NT2/D1 (cell line): ENCODE measurements at regions not wholly inside any gene's neighbourhood (a gene's known extent, or its start where the extent isn't known, plus 50 kb on each side); places are given as distances from the start of the nearest gene placed in this dataset.

ENCODE experiments used
- SUZ12 ChIP-seq: IDR thresholded peaks from 2 replicates; pipeline ENCODE4 v1.6.1; 2011; ENCODE audit not compliant: insufficient read length, insufficient read depth; ENCODE audit errors: extremely low read depth
- YY1 ChIP-seq: IDR thresholded peaks from 2 replicates; pipeline ENCODE4 v1.6.1; 2011; ENCODE audit not compliant: insufficient read length, insufficient read depth

GRCh38 chr18:47669815-47670214 lies 260.6 kb downstream of the SMAD2 start:
- TF ChIP-seq SUZ12 (no peak), YY1 (no peak)
